T-helper 1 cell (primary cell): ENCODE measurements at regions not wholly inside any gene's neighbourhood (a gene's known extent, or its start where the extent isn't known, plus 50 kb on each side); places are given as distances from the start of the nearest gene placed in this dataset.

ENCODE experiments used
- DNase-seq, 5 donors: peaks; one replicate each; pipeline ENCODE4 v3.0.0-alpha.2; 2012 to 2020

DNA sequence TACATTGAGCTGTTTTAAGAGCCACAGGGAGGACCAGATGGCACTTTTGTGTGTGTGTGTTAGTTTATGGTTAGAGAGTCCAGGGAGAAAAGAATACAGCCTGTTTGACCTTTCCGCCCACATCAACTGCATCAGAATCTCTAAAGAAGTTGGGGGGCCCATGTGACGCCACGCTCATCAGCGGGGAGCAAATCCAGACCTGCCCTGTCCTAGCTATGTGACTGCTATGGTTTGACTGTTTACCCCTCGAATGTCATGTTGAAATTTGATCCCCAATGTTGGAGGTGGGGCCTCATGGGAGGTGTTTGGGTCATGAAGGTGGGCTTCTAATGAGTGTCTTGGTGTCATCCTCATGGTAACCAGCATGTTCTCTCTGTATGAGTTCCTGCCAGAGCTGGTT is 128.0 kb downstream of the ADRA2A start:
- DNase-seq = no peak

DNA sequence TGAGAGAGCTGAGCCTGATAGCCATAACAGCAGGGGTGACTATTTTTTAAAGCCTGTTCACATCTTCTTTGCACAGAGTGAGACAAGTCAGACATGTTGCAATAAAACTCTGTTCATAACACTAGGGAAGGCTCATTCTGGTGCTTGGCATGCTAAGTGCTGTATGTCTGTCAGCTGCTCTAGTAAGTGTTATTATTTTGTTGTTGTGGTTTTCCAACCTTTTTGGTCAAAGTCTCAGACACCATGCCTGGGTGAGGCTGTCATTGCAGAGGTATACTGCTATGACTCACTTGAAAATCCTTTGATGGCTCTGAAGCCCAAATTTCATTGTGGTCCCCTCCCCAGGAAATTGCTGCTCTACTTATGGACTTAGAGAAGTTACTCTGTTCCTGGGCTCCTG is 129.7 kb downstream of the ADRA2A start:
- DNase-seq = no peak

DNA sequence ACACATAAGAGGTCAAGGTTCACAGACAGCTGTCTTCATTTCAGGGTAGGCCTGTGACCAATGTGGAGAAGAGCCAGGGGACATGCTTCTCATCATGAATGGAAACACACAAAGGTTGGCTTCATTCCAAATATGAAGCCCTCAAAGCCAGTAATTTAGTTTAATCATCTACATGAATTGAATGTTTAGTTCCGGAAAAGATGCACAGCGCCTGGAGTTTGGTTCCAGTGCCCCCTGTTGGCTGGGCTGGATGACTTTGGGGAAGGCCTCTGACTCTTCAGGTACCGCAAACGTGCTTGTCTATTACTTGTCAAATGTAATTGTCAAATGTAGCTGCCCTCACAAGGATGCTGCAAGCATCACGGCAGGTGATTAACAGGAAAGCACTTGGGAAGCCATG is 130.7 kb downstream of the ADRA2A start:
- no peak for DNase-seq

DNA sequence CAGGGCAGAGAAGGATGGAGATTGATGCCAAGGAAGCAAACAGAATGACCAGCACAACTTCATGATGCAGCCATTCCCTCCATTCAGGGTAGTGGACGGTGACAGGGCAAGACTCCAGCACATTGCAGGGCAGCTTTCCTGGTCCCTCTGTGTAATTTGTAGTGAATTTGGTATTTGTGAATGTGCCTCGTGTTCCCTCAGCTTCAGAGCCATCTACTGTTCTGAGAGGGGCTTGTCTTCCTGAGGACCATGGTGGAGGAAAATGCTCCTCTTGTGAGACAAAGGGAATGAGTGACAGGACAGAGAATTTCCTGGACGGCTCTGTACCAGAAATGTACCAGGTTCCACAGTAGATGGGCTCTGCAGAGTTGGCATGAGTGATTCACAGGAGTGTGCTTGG is 132.1 kb downstream of the ADRA2A start:
- DNase-seq = no peak

DNA sequence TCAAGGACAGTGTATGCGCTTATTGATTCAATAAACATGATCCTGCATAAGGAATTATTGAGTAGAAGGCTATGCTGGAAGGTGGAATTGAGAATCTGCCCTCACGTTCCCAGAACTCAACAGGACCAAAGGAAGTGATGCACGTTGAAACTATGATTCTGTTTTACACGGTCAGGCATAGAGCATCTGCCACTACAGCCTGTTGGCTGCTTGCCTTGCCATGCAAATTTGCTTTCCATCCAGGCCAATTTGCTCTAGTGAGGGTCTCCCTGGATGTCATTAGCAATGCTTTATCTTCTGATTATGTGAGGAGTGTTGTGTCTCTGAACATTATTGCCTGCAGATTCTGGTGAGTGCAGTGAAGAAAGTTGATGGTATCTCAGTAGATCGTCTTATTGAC is 132.9 kb downstream of the ADRA2A start:
- DNase-seq = no peak

DNA sequence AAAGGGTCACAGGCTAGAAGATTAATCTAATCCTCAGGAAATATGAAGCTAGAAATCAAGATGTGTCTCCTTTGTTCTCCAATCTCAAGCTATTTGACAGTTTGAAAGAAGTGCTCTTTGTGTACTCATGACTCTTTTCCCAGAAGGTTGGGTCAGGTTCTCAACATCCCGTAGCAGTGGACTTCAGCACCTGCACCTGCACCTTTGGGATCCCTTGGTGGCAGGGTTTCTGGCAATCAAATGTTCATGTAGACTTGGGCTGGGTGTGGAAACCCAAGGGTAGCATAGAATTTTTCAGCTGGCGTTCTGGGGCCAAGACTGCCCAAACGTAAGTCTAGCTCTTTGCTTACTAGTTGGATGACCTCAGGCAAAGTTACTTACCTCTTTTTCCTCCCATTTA is 134.4 kb downstream of the ADRA2A start:
- no peak for DNase-seq

DNA sequence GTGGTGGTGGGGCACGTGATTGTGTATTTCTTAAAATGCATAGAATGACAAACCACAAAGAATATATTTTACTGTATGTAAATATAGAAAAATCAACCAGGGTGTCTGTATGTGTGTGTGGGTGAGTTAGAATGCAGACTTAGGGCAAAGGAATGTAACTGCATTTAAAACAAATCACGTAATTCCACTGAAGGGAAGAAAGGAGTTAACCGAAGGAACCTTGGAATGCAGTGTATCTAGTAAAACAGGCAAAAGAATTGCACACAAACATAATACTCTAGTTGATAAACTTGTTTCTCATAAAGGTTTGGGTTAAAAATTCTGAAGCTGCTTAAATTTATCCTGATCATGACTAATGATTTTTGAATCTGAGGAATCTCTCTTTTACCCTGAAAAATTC is 134.9 kb downstream of the ADRA2A start:
- no peak for DNase-seq

DNA sequence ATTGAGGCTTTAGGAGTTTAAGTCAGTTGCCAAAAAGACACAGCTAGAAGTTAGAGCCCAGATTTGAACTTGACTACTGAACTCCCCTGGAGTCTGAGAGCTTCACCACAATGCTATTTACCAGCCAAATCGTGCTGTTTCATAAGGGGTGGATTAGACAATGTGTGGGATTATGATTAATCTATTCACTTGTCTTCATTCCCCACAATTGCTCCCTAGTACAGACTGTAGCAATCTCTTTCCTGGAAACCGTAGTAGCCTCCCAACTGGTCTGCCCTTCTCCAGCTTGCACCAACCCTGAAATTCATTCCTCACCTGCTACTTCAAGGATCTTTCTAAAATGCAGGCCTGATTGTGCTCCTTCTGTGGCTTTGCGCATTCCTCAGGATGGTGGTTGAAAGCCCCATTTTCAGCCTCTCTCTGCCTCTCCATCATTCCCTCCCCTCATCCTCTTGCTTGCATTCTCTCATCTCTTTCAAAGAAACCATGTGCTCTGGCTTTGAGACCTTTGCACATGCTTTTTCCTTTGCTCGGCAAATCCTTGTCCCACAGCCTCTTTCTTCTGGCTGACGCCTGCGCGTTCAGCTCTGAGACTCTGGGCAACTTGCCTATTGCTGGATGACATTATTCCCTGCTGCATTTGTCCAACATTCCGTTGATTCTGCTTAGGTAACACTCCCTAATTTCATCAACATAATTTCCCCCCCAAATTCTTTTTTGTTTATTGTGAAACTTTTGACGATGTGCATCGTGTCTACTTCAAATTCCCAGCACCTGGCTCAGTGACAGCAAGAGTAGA is 145.1 kb downstream of the ADRA2A start:
- DNase-seq = no peak

DNA sequence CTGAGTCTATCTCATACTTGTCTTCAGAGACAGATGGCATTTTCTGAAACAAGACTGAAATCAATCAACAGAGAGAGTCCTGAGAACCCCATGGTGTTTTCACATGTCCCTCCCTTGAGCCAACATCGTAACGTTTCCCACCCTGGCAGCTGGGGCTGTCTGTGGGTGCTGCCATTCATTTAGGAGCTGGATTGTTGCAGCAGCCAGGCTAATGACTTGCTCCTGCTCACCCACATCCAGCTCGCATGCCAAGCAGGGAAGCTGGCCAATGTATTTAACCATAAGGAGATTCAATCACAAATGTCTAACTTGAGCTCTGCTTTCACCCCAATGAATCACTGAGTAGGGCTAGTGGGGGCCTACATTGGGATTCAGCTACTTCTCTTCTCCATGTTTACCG is 146.1 kb downstream of the ADRA2A start:
- DNase-seq = no peak

DNA sequence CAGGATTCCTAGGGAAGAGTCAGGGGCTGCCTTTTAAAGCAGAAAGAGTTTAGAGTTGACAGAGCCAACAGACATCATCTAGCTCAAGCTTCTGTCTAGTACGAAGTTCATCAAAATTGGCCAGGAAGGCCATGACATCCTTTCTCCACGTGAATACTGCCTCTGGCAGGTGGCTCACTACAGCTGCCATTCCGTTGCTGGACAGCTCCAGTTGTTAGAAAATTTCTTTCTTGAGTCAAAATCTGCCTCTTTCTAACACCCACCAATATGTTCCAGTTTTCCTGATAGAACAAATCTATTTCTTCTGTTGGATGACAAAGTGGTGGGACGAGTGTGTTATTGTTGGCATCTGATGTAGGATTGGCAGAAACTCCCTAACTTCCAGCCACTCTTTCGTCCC is 154.9 kb downstream of the ADRA2A start:
- no peak for DNase-seq

DNA sequence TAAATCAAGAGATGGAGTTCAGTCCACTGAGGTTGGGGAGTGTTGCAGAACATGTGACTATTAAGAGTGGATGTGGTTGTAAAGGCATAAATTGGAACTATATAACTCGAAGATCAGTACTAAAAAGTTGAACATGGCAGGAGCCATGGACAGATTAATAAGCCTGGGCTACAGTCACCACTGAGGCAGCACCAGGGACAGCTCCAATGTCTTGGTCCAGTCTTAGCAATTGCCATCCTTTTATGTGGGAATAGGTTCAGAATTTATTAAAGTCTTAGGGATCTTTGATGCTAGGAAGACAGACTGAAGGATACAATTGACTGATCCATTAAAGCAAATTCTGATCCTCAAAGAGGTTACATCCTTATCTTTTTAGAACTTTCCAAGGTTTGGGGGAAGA is 156.6 kb downstream of the ADRA2A start:
- DNase-seq = no peak

DNA sequence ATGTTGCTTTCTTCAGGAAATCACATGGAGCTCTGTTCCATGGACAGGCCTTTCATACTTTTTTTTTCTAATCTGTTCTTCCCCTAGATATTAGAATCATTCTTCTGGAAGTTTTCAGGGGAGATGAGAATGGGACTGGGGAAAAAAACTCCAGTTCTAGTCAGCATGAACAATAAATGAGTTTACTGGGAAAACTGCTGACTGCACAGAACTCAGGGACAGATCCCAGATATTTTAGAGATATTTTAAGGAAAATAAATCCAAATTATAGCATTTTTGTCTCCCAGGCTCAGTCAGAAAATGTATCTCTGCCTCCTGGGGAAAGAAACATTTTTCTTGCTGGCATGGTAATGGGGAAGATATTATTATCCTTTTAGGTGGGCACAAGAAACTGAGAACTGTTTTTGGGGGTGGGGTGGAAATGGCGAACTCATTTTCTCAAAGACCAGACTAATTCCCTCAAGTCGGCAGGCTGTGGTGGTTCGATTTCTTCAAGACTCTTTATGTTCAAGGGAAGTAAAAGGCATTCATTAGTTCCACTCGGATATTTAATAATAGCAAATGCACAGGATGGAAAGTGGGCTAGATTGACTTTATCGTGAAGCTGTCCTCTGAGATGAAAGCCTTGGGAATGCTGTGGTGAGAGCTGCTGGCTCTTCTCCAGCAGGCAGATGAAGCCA is 157.5 kb downstream of the ADRA2A start:
- DNase-seq = no peak

DNA sequence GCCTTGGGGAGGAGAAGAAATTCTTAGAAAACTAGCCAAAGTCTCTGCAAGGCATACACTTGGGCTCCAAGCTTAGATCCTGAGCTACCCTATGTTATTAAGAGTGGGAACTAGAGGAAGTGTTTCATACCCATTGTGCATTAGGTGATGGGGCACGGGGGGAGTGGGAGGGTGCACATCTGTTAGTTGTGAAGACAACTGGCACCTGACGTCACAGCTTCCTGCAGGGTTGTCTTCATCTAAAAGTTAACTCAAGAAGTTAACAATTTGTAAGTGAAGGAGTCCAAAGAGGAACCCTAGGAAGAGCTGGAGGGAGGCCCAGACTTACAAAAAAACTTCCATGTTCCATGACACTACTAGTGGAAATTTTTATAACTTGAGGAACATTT is 158.1 kb downstream of the ADRA2A start:
- DNase-seq = no peak

DNA sequence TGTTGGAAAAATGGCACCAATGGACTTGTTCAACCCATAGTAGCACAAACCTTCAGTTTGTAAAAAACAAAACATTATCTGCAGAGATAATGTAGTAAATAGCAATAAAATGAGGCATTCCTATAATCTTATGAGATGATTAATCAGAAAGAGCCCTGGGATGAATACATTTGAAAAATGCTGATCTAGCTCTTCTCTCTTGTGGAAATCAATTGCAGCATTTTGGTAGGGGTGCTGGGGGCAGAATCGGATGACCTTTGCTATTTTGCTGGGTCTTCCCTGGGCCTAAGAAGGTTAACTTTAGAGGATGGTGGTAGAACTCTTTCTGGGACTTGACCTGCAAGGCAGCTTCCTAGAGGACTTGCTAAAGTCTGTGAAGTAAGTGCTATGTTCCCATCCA is 163.5 kb downstream of the ADRA2A start:
- DNase-seq = no peak

DNA sequence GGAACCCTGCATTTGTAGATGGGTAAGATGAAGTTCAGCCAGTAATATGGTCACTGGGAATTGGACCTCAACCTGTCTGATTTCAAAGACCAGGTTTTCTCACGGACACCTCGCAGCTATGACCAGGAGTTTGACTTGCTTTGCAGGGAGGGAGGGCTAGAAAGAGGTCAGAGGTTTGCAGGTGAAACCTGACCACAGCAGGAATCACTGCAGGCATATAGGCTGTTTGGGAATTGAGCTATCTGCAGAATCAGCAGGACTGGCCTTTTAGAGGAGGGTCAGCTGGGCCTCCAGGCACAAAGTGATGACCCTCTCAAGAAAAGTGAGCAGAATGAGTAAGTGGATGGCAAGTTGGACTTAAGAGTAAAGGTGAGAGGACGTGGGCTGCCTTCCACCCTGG is 166.3 kb downstream of the ADRA2A start:
- DNase-seq = no peak

DNA sequence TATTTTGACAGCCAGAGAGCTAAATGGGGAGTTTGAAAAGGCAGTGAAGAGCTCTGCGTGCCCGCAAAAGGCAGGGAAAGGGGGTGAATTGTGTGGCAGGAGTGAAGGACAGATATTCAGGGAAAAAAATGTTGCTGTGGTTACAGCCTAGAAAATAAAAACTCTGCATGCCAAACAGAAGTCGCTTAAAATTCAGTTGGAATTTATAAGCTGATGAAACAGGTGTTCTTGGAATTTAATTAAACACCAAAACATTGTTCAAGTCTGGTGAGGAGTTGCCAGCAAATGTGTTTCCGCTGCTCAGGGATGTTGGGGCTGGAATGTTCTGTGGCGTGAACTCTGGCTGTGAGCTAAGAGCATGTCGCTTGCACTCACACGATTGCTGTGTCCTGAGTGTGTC is 169.3 kb downstream of the ADRA2A start:
- DNase-seq = no peak

DNA sequence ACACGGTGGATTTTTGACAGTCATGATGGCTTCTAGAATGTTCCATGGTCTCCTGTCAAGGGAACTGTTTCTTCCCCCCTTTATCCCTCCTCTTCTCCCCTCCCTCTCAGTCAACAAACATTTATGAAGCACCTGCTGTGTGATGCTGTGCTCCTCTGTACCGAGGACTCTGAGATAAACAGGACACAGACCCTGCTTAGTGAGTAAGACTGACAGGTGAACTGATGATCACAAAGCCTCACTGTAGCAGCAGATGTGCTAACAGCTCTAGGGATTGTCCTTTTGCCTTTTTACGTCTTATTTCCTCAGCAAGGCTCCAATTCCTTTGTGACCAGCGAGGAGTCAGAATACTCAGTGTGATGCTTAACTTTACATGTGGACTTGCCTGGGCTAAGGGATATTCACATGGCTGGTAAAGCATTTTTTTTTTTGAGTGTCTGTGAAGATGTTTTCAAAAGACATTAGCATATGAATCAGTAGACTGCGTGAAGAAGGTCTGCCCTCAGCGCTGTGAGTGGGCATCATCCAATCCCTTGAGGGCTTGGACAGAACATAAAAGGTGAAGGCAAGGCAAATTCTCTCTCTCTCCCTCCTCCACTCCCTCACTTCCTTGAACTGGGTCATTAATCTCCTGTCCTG is 170.1 kb downstream of the ADRA2A start:
- no peak for DNase-seq

DNA sequence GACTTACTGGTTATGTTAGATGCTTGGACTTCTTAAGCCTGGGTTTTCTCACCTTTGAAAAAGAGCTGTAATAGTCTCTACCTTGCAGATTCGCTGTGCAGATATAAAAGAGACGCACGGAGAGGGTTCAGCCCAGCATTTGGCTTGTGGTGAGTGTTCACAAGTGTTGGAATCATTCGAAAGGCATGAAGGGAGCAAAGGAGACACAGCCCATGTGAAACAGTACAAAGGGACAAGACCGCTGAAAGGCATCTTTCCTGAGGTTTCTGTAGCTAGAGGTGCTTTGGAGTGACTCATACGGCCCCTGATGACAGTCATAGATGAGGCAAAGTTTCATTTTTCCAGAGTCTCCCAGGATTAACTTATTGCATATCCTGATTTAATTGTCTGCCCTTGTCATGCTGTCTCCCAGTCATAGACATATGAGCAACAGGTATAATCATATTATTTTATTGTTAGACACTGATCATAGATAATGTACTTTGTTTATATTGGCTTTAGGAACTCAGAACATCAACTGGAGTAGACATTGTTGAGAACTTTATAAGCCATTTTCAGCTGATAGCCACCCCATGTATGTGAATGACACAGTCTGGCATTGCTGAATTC is 171.1 kb downstream of the ADRA2A start:
- DNase-seq = no peak

DNA sequence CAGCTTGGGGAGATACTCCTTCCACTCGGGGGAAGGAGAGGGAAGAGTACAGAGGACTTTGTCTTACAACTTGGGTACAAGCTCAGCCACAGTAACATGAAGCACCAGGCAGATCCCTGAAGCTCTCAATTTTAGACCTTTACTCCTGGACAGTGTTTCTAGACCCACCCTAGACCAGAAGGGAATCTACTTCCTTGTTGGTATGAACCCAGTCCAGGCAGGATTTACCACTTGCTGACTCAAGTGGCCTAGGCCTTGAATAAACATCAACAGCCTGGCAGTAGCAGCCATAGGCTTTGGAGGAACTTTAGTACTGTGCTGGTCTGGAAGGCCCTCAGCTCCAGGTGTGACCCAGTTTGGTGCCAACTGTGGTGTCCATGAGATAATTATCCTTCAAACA is 173.1 kb downstream of the ADRA2A start:
- DNase-seq = no peak

DNA sequence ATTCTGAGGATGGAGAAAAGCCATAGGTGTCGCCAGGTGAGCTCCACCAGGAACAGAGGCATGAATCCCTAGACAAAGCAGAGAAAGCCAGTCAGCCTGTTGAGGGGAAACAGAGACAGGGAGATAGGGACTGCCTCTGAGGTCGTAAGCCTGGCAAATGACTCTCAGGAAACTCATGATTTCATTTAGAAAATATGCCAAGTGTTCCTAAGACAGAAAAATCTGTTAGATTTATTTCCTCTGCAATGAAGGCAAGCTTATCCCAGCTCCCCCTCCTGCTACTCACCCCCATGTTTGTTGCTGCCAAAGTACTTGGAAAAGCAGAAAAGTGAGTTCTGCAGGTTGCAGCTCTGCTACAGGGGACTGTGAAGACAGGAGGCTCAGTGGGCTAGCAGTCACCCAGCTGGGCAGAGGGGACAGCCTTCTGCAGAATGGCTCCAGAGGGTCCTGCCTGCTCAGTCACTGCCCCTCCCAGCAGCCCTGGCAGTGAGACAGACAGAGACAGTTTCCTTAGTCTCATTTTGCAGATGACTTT is 184.3 kb downstream of the ADRA2A start:
- DNase-seq = no peak

DNA sequence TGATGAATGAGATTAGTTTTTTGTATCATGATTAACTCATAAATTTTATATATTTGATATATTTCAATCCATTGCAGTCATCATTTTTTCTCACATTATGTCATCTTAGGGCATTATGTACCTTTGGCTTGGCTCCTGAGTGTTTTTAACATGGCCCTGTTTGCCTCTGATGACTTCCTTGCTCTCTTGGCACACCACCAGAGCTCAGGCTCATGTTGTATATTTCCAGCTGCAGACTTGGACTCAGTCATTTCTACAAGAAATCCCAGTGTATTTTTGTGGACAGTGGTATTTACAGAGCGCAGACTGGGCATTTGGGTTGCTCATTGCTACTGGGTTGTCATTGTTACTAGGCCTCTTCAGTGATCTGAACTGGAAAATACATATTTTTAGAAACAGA is 188.5 kb downstream of the ADRA2A start:
- DNase-seq = no peak

DNA sequence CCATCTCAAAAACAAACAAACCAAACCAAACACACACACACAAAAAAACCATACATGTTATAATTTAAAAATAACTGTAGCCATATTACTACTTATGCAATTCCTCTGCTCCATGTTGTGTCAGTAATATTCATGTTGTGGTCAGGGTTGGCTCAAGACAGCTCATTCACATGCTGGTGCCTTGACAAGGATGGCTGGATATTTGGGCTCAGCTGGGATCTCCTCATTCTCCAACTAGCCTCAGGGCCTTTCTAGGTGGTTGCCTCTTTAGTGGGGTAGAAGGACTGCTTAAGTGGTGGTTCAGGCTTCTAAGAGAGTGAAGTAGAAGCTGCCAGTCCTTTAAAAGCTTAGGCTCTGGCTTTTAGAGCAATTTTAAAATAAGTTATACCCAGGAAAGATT is 189.3 kb downstream of the ADRA2A start:
- DNase-seq = no peak

DNA sequence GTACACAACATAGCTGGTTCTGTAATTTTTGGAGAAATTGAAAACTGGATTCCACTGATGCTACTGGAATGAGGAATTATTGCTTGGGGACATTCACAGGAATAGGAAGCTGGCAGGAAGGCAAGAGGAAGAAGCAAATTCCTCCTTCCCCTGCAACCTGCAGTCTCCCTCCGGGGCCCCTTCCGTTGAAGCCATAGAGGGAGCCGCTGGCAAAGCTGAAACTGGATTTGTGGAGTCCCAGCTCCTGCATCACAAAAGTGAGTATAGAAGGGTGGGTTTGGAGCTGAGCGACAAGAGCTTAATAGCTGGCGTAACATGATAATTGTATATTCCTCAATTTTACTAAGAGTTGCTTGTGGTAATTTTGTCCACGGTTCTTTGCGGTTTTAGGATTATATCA is 190.8 kb downstream of the ADRA2A start:
- DNase-seq = no peak

DNA sequence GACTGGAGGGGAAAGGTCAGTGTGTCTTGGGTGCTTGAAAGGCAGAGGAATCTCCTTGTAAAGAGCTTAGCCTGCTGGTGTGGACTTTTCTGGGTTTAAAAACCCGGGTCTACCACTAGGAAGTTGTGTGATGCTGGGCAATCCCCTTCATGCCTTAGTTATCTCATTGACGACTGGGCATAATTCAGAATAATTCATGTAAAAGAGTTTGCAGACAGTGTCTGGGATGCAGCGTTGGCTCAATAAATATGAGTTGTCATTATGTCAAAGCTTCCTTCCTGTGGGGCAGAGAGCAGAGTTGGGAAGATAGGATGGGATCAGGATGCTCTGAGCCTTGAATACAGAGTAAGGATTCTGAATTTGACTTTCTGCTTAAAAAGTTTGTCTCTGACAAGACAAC is 196.4 kb downstream of the ADRA2A start:
- no peak for DNase-seq
